T-helper 2 cell treated with Interferon-gamma antibody and Interleukin-4, amounts not matched to agents 100 ng/mL and 5 ng/mL, for 36 hours (primary cell): ENCODE measurements at regions not wholly inside any gene's neighbourhood (a gene's known extent, or its start where the extent isn't known, plus 50 kb on each side); places are given as distances from the start of the nearest gene placed in this dataset.

ENCODE experiments used
- intact Hi-C: fragments of 100-400 bp; cut with micrococcal nuclease; formaldehyde crosslinking; loops from one replicate; pipeline ENCODE4 v1.15.1; 2023

GRCh38 chrX:20394451-20394850 lies 127.7 kb upstream of the RPS6KA3 start:
- intact Hi-C loops, result no loop called here

- intact Hi-C loops, result no loop called here
These were observed 127.2 kb upstream of the RPS6KA3 start for GRCh38 chrX:20393944-20394343.

GRCh38 chrX:20388594-20388993 lies 121.9 kb upstream of the RPS6KA3 start:
- intact Hi-C loops, result no loop called here

- intact Hi-C loops, result loop anchor here (2.0 to 5.0 kb wide), 2 partner anchors 53 to 116 kb away; partner anchors contain the start of gene RPS6KA3
These were observed 116.8 kb upstream of the RPS6KA3 start for GRCh38 chrX:20383477-20383876.

GRCh38 chrX:20382518-20383297 lies 116.0 kb upstream of the RPS6KA3 start:
- intact Hi-C loops, result loop anchor here (2.0 to 5.0 kb wide), 2 partner anchors 54 to 115 kb away; partner anchors contain the start of gene RPS6KA3

- intact Hi-C loops, result loop anchor here (2.0 to 5.0 kb wide), 2 partner anchors 55 to 115 kb away; partner anchors contain the start of gene RPS6KA3
These were observed 115.4 kb upstream of the RPS6KA3 start for GRCh38 chrX:20382082-20382481.

DNA sequence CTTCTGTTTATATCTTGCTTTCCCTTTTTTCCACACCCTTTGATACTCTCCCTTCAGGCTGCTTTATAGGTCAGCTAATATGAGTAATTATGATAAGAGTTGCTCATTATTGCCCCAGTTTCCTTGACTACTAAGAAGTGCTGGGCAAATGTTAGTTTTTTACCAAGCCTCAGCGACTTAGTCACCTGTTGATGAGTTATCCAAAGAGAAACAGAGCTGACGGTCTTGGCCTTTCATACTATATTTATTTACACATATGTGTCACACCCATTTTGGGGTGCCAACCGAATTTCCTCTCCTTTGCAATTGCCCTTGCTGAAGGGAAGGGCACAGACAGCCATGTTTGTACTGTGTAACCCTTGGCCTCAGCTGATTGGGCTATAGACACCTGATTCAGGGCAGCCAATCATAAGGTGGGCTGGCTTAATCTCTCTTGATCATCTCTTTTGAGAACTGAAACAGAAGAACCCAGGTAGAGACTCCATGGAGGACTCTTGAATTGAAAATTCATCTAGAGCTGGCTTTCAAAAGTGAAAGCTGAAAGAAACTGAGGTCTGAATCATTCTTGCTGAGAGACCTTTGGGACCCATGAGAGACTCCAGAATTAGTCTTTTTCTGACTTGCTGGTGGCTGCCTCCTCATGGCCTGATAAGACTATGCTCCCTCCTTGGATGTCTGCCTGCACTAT lies 111.7 kb upstream of the RPS6KA3 start:
- intact Hi-C loops, result no loop called here

GRCh38 chrX:20374900-20375438 lies 108.3 kb upstream of the RPS6KA3 start:
- intact Hi-C loops, result no loop called here

DNA sequence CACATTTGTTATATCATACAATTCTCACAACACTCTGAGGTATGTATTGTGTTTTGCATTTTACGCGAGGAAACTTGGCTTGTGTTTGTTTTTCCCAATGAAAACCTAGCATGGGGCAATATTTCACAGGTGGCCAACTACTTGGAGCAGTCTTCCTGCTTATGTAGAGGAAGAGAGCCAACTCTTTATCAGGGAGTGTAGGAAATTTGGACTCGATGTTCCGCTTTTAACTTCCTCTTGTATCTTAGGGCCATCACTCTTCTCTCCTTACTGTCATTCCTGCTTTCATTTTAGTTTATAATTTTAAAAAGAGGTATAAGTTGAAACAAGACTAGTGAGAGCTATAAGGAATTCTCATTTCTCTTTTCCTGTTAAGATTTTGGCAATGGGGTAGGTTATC lies 107.7 kb upstream of the RPS6KA3 start:
- intact Hi-C loops, result no loop called here

DNA sequence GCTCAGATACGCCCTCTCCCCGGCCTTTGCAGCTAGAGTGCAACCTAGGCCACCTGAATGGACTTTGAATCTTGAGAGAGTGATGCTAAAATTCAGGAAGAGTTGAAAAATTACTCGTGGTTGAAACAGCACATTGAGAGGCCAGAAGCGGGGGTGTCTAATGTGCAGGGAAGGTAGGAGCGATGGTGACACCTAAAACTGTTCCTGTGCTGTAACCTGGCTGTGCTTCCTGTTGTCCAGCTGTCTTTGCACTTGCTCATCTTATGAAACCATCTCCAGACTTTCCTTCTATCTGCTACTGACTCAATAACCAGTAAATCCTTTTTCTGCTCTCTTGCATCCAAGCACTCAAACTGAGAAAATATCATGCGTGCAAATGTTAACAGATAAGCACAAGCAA lies 106.4 kb upstream of the RPS6KA3 start:
- intact Hi-C loops, result no loop called here

DNA sequence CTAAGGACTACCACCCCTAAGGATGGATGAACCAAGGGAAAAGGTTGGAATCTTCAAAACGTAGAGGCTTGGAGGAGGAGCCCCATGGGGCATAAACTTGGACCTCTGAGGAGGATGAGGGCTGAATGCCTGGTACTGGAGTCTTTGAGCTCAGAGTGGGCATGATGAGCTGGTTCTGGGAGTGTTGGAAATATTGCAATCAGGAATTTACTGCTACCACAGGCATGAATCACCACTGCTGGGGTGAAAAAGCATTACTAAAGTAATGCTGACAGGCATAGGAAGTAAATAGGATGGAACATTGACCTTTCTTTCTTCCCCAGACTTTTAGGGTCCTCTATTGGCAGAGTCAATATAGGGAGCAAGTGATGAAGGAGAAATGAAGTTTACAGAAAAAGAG lies 105.8 kb upstream of the RPS6KA3 start:
- intact Hi-C loops, result no loop called here

DNA sequence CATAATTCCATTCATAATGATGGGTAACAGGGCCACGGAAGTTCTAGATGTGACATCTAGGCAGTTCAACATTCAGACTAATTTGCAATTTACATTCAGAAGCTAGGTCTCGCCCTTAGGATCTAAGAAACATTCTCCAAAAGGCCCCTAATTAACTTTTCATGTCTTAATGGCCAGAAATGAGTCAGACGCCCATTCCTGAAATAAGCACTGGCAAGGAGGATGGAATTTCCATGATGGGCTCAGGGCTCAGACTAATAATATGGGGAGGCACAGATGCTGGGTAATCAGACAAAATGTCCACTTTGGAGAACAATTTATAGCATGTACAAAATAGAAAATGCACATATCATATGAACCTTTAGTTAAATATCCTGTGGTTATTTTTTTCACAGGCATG lies 102.8 kb upstream of the RPS6KA3 start:
- intact Hi-C loops, result no loop called here

DNA sequence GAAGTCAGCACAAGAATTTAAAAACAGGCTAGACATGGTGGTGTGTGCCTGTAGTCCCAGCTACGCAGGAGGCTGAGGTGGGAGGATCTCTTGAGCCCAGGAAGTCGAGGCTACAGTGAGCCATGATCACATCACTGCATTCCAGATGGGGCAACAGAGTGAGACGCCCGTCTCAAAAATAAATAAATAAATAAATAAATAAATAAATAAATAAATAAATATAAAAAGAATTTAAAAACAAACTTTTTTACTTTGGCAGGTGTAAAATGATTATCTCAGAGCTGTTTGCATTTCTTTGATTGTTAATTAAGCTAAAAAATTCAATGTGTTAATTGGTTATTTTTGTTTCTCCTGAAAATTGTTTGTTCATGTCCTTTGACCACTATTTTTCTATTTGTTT lies 97.5 kb upstream of the RPS6KA3 start:
- intact Hi-C loops, result no loop called here

GRCh38 chrX:20363275-20363674 lies 96.6 kb upstream of the RPS6KA3 start:
- intact Hi-C loops, result no loop called here

DNA sequence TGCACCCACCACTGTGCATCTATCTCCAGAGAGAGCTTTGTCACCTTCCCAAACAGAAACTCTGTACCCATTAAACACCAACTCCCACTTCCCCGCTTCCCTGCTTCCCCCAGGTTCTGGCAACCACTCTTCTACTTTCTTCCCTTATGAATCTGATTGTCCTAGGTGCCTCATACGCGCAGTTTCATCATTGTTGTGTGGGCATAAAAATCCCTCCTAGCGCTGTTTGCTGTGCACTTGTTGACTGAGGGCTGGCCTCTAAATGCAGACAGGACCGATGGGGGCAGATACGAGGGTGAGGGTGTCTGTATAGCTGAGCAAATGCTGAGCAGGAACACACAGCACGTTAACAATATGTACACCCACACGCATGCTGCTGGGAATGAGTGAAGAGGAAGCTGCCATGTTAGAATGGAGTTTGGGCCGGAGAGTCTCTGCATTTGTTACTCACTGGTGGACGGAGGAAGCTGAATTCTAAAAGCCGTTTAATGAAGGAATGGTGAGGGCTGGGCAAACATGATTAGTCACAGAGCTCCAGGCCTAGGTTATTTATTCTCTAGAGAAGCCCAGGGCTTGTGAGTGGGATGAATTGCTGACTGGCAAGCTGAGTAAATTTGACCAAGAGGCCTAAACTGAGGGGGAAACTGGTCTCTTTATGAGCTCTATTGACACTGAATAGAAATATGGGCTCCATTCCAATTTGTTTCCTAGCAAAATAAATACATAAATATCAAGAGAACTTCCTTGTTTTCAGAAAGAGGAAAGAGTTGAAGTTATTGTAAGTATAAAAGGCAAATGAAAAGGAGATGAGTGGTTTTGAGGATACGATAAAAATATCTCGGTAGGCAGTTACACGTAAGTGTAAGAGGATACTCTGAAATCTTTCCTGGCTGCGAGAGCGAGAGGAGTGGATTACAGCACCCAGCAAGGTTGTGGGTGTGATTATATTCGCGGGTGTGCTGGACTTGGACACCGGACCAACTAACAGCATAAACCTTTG lies 95.9 kb upstream of the RPS6KA3 start:
- intact Hi-C loops, result no loop called here

GRCh38 chrX:20361890-20362262 lies 95.2 kb upstream of the RPS6KA3 start:
- intact Hi-C loops, result no loop called here

GRCh38 chrX:20361081-20361889 lies 94.6 kb upstream of the RPS6KA3 start:
- intact Hi-C loops, result no loop called here

GRCh38 chrX:20355187-20355586 lies 88.5 kb upstream of the RPS6KA3 start:
- intact Hi-C loops, result no loop called here

DNA sequence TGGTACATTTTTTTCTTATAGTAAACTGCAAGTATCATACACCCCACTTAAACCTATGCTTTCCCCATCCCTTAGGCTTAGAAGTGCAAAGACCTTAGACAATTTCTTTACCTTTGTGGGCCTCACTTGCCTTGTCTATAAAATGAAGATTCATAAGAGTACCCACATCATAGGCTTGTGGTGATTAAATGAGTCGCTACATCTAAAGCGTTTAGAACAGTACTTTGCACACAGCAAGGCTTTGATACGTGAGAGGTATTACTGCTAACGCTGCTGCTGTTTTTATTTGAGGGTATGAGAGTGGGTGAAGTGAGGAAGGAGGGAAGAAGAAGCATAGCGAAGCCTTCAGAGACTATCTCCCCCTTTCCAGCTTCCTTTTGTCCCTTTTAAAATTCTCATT lies 87.8 kb upstream of the RPS6KA3 start:
- intact Hi-C loops, result no loop called here

DNA sequence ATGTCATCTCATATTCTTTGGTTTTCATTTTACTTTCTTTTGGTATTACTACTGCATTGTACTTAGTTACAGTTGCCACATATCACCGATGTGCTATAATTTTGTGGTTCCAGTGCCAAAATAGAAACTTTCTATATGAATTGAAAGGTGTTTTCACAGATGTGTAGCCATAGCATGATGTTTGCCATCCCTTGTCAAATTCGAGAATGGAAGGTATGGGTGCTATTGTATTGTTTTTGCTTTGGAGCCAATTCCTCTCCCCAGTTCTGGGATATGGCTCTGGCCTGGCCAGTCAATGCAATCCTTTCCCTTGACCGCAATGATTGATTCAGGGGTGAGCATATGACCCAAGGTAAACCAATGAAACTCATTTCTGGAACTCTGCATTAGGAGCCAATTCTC lies 86.2 kb upstream of the RPS6KA3 start:
- intact Hi-C loops, result no loop called here
